ENCODE measurements at regions not wholly inside any gene's neighbourhood (a gene's known extent, or its start where the extent isn't known, plus 50 kb on each side); places are given as distances from the start of the nearest gene placed in this dataset.

- no peak for TF ChIP-seq CTCF (IDR thresholded peaks at IDR 0.05; ENCODE audit: low read depth, low read length, missing control alignments)
- in situ Hi-C loops (cut with HindIII; ENCODE audit: low pct_ligation_motif_present, low sequenced_read_pairs), result no loop called here
- no peaks in the 10 kb centered on the region for H3K36me3 ChIP-seq (replicated peaks)
- H3K27ac ChIP-seq, result no peak overlapping the region
- H3K27me3 ChIP-seq (replicated peaks), result no peaks in the 10 kb centered on the region
- no peak overlapping the region for H3K4me3 ChIP-seq (ENCODE audit: low read depth, low read length)
- no peak for DNase-seq
Measured at GRCh38 chr2:220275454-220275853, 648.0 kb downstream of the SLC4A3 start.

- Histone ChIP-seq H3K27me3 (replicated peaks) (no peaks in the 10 kb centered on the region), H3K4me3 (ENCODE audit: low read depth, low read length) (no peak overlapping the region), H3K27ac (peak overlapping the region; percentile 53), H3K36me3 (replicated peaks) (no peaks in the 10 kb centered on the region)
- in situ Hi-C loops (cut with HindIII; ENCODE audit: low pct_ligation_motif_present, low sequenced_read_pairs), result no loop called here
- no peak for DNase-seq
- TF ChIP-seq CTCF (IDR thresholded peaks at IDR 0.05; ENCODE audit: low read depth, low read length, missing control alignments), result no peak
Measured at GRCh38 chr2:220276741-220277444, 649.5 kb downstream of the SLC4A3 start.

- no peaks in the 10 kb centered on the region for H3K36me3 ChIP-seq (replicated peaks)
- H3K4me3 ChIP-seq (ENCODE audit: low read depth, low read length), result no peak overlapping the region
- no peaks in the 10 kb centered on the region for H3K27me3 ChIP-seq (replicated peaks)
- peak; percentile 47 for DNase-seq
- in situ Hi-C loops (cut with HindIII; ENCODE audit: low pct_ligation_motif_present, low sequenced_read_pairs), result no loop called here
- no peak for TF ChIP-seq CTCF (IDR thresholded peaks at IDR 0.05; ENCODE audit: low read depth, low read length, missing control alignments)
- peak overlapping the region; percentile 53 for H3K27ac ChIP-seq
Measured at GRCh38 chr2:220277445-220277975, 650.1 kb downstream of the SLC4A3 start.

GRCh38 chr2:220278022-220278421 is 650.6 kb downstream of the SLC4A3 start:
- H3K36me3 ChIP-seq (replicated peaks), result no peaks in the 10 kb centered on the region
- no peak for TF ChIP-seq CTCF (IDR thresholded peaks at IDR 0.05; ENCODE audit: low read depth, low read length, missing control alignments)
- in situ Hi-C loops (cut with HindIII; ENCODE audit: low pct_ligation_motif_present, low sequenced_read_pairs), result no loop called here
- no peak for DNase-seq
- no peak overlapping the region for H3K4me3 ChIP-seq (ENCODE audit: low read depth, low read length)
- no peaks in the 10 kb centered on the region for H3K27me3 ChIP-seq (replicated peaks)
- H3K27ac ChIP-seq, result peak overlapping the region; percentile 53

GRCh38 chr2:220279372-220279771 is 651.9 kb downstream of the SLC4A3 start:
- Histone ChIP-seq H3K4me3 (ENCODE audit: low read depth, low read length) (no peak overlapping the region), H3K27ac (peak overlapping the region; percentile 79), H3K36me3 (replicated peaks) (no peaks in the 10 kb centered on the region), H3K27me3 (replicated peaks) (no peaks in the 10 kb centered on the region)
- in situ Hi-C loops (cut with HindIII; ENCODE audit: low pct_ligation_motif_present, low sequenced_read_pairs), result no loop called here
- no peak for TF ChIP-seq CTCF (IDR thresholded peaks at IDR 0.05; ENCODE audit: low read depth, low read length, missing control alignments)
- peak; percentile 81 for DNase-seq

- Histone ChIP-seq H3K27ac (peak overlapping the region; percentile 79), H3K27me3 (replicated peaks) (no peaks in the 10 kb centered on the region), H3K36me3 (replicated peaks) (no peaks in the 10 kb centered on the region), H3K4me3 (ENCODE audit: low read depth, low read length) (no peak overlapping the region)
- in situ Hi-C loops (cut with HindIII; ENCODE audit: low pct_ligation_motif_present, low sequenced_read_pairs), result no loop called here
- peak; percentile 34 for DNase-seq
- no peak for TF ChIP-seq CTCF (IDR thresholded peaks at IDR 0.05; ENCODE audit: low read depth, low read length, missing control alignments)
Measured at GRCh38 chr2:220279840-220280239, 652.4 kb downstream of the SLC4A3 start.
